Caco-2 (cell line): ENCODE measurements at regions not wholly inside any gene's neighbourhood (a gene's known extent, or its start where the extent isn't known, plus 50 kb on each side); places are given as distances from the start of the nearest gene placed in this dataset.

ENCODE experiments used
- BruUV-seq: library from RNA; stranded (reverse); fragments of 400-500 nt; replicated peaks from 2 replicates; lab custom pipeline; 2021; lab: Mats Ljungman, UMichigan
- CTCF ChIA-PET: fragments of 300-600 bp; sonication (Branson Sonifier 250); formaldehyde crosslinking; loops from one replicate; lab custom pipeline; 2022; ENCODE audit warnings: antibody characterized with exemption; lab: Charles Lee
- POLR2A ChIA-PET: fragments of 300-600 bp; sonication (Branson Sonifier 250); formaldehyde crosslinking; loops from one replicate; lab custom pipeline; 2022; ENCODE audit warnings: antibody characterized with exemption; lab: Charles Lee
- DNase-seq, 2 experiments: peaks; one replicate each; pipeline versions ENCODE4 v3.0.0 to v3.0.0-alpha.2; 2020 to 2022
- H3K27me3 ChIP-seq: replicated peaks from 2 replicates; pipeline ENCODE4 v1.6.0; 2011; ENCODE audit warnings: low read length; ENCODE audit not compliant: control insufficient read depth, insufficient read depth
- H3K36me3 ChIP-seq: 2 replicates; pipeline ENCODE4 v1.5.1; 2011; ENCODE audit warnings: low read length; ENCODE audit not compliant: control insufficient read depth, insufficient read depth
- H3K4me1 ChIP-seq: fragments of 250-450 bp; sonication (Bioruptor Pico); 2 replicates; pipeline ENCODE4 v1.5.1; 2020; ENCODE audit warnings: mild to moderate bottlenecking
- H3K4me3 ChIP-seq: 2 replicates; pipeline ENCODE4 v1.5.1; 2011; ENCODE audit warnings: low read depth, mild to moderate bottlenecking, control low read depth, low read length
- H3K9me3 ChIP-seq: fragments of 250-450 bp; sonication (Bioruptor Pico); 2 replicates; pipeline ENCODE4 v1.5.1; 2020; ENCODE audit warnings: mild to moderate bottlenecking, moderate library complexity
- H3K27ac Mint-ChIP-seq: one replicate; pipeline ENCODE4 v1.8.0; 2022; ENCODE audit warnings: mixed read lengths; ENCODE audit not compliant: unreplicated experiment
- H3K27me3 Mint-ChIP-seq: one replicate; pipeline ENCODE4 v1.8.0; 2022; ENCODE audit warnings: mixed read lengths; ENCODE audit not compliant: insufficient read depth, unreplicated experiment
- H3K36me3 Mint-ChIP-seq: one replicate; pipeline ENCODE4 v1.8.0; 2022; ENCODE audit warnings: mild to moderate bottlenecking, mixed read lengths; ENCODE audit not compliant: insufficient read depth, unreplicated experiment
- H3K4me1 Mint-ChIP-seq: one replicate; pipeline ENCODE4 v1.8.0; 2022; ENCODE audit warnings: low read depth, mixed read lengths; ENCODE audit not compliant: unreplicated experiment
- H3K4me3 Mint-ChIP-seq: one replicate; pipeline ENCODE4 v1.8.0; 2022; ENCODE audit warnings: mild to moderate bottlenecking, moderate library complexity, mixed read lengths; ENCODE audit not compliant: unreplicated experiment
- H3K9me3 Mint-ChIP-seq: one replicate; pipeline ENCODE4 v1.8.0; 2022; ENCODE audit warnings: mixed read lengths; ENCODE audit not compliant: unreplicated experiment
- intact Hi-C: fragments of 100-400 bp; cut with micrococcal nuclease; formaldehyde crosslinking; loops from one replicate; pipeline ENCODE4 v1.10.0; 2022; ENCODE audit not compliant: unreplicated experiment
- TF ChIP-seq, protein P1 (sequence below), 2 experiments: fragments of 200-600 bp in 1 of 2; IDR thresholded peaks; 1 replicate in 1 of 2; 2 replicates in 1 of 2; pipeline versions ENCODE4 v1.5.1 to v1.8.0; 2011 to 2022; ENCODE audit warnings: antibody characterized with exemption in 1 of 2, control low read depth in 1 of 2, inconsistent platforms in 1 of 2, low read depth in 1 of 2, low read length in 1 of 2, mild to moderate bottlenecking in 1 of 2, moderate library complexity in 1 of 2; ENCODE audit not compliant: insufficient read depth in 1 of 2, severe bottlenecking in 1 of 2, unreplicated experiment in 1 of 2

DNA sequence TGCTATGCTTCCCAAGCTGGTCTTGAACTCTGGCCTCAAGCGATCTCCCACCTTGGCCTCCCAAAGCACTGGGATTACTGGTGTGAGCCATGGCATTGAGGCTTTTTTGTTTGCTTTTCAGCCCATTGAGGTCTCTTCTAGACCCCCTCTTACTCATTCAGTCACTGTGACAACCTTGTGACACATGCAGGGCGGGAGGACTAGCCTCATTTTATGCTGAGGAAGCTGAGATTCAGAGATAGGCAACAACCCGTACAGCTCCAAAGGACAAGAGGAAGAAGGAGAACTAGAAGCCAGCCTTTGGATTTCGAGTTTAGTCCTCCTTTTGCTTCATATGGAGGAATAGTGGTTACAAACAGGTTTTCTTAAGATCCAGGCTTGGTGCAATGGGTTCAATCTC, 83.9 kb upstream of the WDR26 start:
- H3K9me3 Mint-ChIP-seq = no peaks in the 10 kb centered on the region
- TF ChIP-seq, protein P1, sequence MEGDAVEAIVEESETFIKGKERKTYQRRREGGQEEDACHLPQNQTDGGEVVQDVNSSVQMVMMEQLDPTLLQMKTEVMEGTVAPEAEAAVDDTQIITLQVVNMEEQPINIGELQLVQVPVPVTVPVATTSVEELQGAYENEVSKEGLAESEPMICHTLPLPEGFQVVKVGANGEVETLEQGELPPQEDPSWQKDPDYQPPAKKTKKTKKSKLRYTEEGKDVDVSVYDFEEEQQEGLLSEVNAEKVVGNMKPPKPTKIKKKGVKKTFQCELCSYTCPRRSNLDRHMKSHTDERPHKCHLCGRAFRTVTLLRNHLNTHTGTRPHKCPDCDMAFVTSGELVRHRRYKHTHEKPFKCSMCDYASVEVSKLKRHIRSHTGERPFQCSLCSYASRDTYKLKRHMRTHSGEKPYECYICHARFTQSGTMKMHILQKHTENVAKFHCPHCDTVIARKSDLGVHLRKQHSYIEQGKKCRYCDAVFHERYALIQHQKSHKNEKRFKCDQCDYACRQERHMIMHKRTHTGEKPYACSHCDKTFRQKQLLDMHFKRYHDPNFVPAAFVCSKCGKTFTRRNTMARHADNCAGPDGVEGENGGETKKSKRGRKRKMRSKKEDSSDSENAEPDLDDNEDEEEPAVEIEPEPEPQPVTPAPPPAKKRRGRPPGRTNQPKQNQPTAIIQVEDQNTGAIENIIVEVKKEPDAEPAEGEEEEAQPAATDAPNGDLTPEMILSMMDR (IDR thresholded peaks at IDR 0.05; ENCODE audit: insufficient read depth in 1 of 2, low read depth in 1 of 2, low read length in 1 of 2, severe bottlenecking in 1 of 2, unreplicated experiment in 1 of 2) = no peak
- no peak for DNase-seq
- H3K27me3 Mint-ChIP-seq = no peaks in the 10 kb centered on the region
- intact Hi-C loops = no loop called here
- H3K4me1 Mint-ChIP-seq = no peaks in the 10 kb centered on the region
- no peaks in the 10 kb centered on the region for H3K36me3 Mint-ChIP-seq
- ChIA-PET CTCF (no interaction called here), POLR2A (no interaction called here)
- H3K36me3 ChIP-seq = no peaks in the 10 kb centered on the region
- no peak overlapping the region for H3K27ac Mint-ChIP-seq
- H3K4me3 Mint-ChIP-seq = no peak overlapping the region
- no peaks in the 10 kb centered on the region for H3K27me3 ChIP-seq
- BruUV-seq = no TSS peak
- H3K4me1 ChIP-seq = peaks cover 7% of the 10 kb centered on the region; the same call in 1 of the 2 replicates
- no peak overlapping the region for H3K4me3 ChIP-seq
- no peaks in the 10 kb centered on the region for H3K9me3 ChIP-seq

DNA sequence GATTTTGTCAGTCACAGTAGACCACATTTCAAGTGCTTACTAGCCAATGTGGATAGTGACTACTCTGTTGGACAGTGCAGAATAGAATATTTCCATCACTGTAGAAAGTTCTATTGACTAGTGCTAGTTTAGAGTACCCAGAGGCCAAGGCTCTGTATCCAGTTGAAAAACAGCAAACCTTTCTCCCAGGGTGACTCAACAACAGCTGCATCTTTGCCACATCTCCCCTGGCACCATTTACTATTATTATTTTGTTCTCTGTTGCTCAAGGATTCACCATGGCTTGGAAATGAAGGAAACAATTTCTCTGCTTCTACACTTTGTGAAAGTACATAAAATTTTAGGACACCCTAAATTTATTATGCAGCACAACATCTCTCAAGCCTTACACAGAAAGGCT, 85.3 kb upstream of the WDR26 start:
- Mint-ChIP-seq H3K27me3 (no peaks in the 10 kb centered on the region), H3K9me3 (no peaks in the 10 kb centered on the region), H3K27ac (no peak overlapping the region), H3K4me1 (no peaks in the 10 kb centered on the region), H3K4me3 (no peak overlapping the region), H3K36me3 (no peaks in the 10 kb centered on the region)
- BruUV-seq = no TSS peak
- no peaks in the 10 kb centered on the region for H3K27me3 ChIP-seq
- H3K4me3 ChIP-seq = no peak overlapping the region
- no peaks in the 10 kb centered on the region for H3K9me3 ChIP-seq
- TF ChIP-seq, protein P1 (IDR thresholded peaks at IDR 0.05; ENCODE audit: insufficient read depth in 1 of 2, low read depth in 1 of 2, low read length in 1 of 2, severe bottlenecking in 1 of 2, unreplicated experiment in 1 of 2) = no peak
- H3K36me3 ChIP-seq = no peaks in the 10 kb centered on the region
- DNase-seq = no peak
- ChIA-PET POLR2A (no interaction called here), CTCF (no interaction called here)
- intact Hi-C loops = no loop called here
- no peaks in the 10 kb centered on the region for H3K4me1 ChIP-seq

DNA sequence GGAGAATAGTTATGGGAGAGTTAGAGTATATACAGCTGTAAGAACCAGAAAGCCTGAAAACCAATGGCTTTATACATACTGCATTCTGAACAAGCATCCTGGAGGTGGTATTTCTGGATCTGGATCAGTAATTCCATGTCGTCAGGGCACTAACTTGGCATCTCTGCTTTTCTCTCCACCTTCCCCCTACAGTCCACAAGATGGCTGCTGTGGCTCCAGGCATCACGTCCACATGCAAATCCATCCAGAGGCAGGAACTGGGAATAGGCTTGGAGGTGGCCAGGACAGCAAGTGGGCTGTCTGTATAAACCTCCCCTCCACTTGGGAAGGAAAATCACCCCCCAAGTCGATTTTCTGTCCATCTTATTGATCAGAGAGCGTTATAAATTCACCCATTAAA, 86.2 kb upstream of the WDR26 start:
- H3K27me3 ChIP-seq = no peaks in the 10 kb centered on the region
- POLR2A ChIA-PET = no interaction called here

More for the DNA sequence above, 86.2 kb upstream of the WDR26 start:
- TF ChIP-seq, protein P1 (IDR thresholded peaks at IDR 0.05; ENCODE audit: insufficient read depth in 1 of 2, low read depth in 1 of 2, low read length in 1 of 2, severe bottlenecking in 1 of 2, unreplicated experiment in 1 of 2) = no peak
- H3K27me3 Mint-ChIP-seq = peaks cover 3% of the 10 kb centered on the region
- H3K4me1 Mint-ChIP-seq = no peaks in the 10 kb centered on the region
- Histone ChIP-seq H3K4me1 (no peaks in the 10 kb centered on the region), H3K9me3 (no peaks in the 10 kb centered on the region), H3K4me3 (no peak overlapping the region), H3K36me3 (no peaks in the 10 kb centered on the region)
- H3K27ac Mint-ChIP-seq = no peak overlapping the region
- no peak for DNase-seq
- no peak overlapping the region for H3K4me3 Mint-ChIP-seq
- no peaks in the 10 kb centered on the region for H3K36me3 Mint-ChIP-seq
- H3K9me3 Mint-ChIP-seq = no peaks in the 10 kb centered on the region
- BruUV-seq = no TSS peak
- CTCF ChIA-PET = no interaction called here
- intact Hi-C loops = no loop called here
